Loucy (cell line): ENCODE measurements at regions not wholly inside any gene's neighbourhood (a gene's known extent, or its start where the extent isn't known, plus 50 kb on each side); places are given as distances from the start of the nearest gene placed in this dataset.

ENCODE experiments used
- EZH2phosphoT487 ChIP-seq: fragments of 200-600 bp; IDR thresholded peaks from 2 replicates; pipeline ENCODE4 v1.6.1; 2018; ENCODE audit warnings: antibody characterized with exemption, mild to moderate bottlenecking, moderate library complexity, borderline replicate concordance
- TF ChIP-seq, protein P1 (sequence below): fragments of 200-600 bp; sonication (generic); conservative IDR thresholded peaks from 2 replicates; pipeline ENCODE4 v1.5.1; 2014; ENCODE audit warnings: mild to moderate bottlenecking, antibody characterized with exemption, low read length

DNA sequence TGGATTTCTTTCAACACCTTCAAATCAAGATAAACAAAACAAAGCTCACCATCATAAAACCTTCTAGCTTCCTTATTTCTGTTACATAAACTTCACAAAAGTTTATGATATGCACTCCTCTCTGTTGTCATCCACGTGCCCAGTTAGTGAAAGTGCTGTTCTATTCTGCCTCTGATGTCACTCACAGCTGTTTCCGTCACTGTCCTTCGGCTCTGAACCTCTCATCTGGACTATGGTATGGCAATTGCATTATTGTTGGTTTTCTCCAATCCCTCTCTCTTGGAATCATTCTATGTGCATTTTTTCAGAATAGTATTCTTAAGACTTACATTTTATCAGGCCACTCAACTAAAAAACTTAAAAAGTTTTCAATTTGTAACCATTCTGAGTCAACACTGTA lies 264.2 kb upstream of the DAPK1 start:
- TF ChIP-seq, protein P1, sequence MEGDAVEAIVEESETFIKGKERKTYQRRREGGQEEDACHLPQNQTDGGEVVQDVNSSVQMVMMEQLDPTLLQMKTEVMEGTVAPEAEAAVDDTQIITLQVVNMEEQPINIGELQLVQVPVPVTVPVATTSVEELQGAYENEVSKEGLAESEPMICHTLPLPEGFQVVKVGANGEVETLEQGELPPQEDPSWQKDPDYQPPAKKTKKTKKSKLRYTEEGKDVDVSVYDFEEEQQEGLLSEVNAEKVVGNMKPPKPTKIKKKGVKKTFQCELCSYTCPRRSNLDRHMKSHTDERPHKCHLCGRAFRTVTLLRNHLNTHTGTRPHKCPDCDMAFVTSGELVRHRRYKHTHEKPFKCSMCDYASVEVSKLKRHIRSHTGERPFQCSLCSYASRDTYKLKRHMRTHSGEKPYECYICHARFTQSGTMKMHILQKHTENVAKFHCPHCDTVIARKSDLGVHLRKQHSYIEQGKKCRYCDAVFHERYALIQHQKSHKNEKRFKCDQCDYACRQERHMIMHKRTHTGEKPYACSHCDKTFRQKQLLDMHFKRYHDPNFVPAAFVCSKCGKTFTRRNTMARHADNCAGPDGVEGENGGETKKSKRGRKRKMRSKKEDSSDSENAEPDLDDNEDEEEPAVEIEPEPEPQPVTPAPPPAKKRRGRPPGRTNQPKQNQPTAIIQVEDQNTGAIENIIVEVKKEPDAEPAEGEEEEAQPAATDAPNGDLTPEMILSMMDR: no peak
- TF ChIP-seq EZH2phosphoT487: no peak
